H1 (cell line): ENCODE measurements at regions not wholly inside any gene's neighbourhood (a gene's known extent, or its start where the extent isn't known, plus 50 kb on each side); places are given as distances from the start of the nearest gene placed in this dataset.

ENCODE experiments used
- CTCF ChIA-PET: fragments of 300-600 bp; sonication (Branson Sonifier 250); formaldehyde crosslinking; loops from one replicate; lab custom pipeline; 2021; ENCODE audit not compliant: partially characterized antibody; lab: Charles Lee
- POLR2A ChIA-PET: fragments of 300-600 bp; sonication (Branson Sonifier 250); formaldehyde crosslinking; loops from one replicate; lab custom pipeline; 2021; ENCODE audit warnings: inconsistent platforms; ENCODE audit not compliant: partially characterized antibody; lab: Charles Lee
- DNase-seq, 2 experiments: peaks; one replicate each; pipeline versions ENCODE4 v3.0.0 to v3.0.0-alpha.2; 2010 to 2022; ENCODE audit warnings: low spot score in 2 of 2, low read depth in 1 of 2, mixed read lengths in 1 of 2
- FAIRE-seq: peaks from 2 replicates; lab custom pipeline; 2011; peaks lifted over from hg19 to GRCh38; lab: Jason Lieb, UNC
- H2AFZ ChIP-seq: 2 replicates; pipeline ENCODE4 v1.8.1; 2012; ENCODE audit warnings: low read length, inconsistent platforms
- H2AK5ac ChIP-seq: 2 replicates; pipeline ENCODE4 v1.6.1; 2013; ENCODE audit warnings: low read depth, low read length
- H2BK120ac ChIP-seq: replicated peaks from 2 replicates; pipeline ENCODE3; 2013; ENCODE audit warnings: low read depth, low read length, inconsistent platforms
- H2BK12ac ChIP-seq: 2 replicates; pipeline ENCODE4 v1.6.1; 2013; ENCODE audit warnings: low read depth, low read length
- H2BK15ac ChIP-seq: 2 replicates; pipeline ENCODE4 v1.6.1; 2013; ENCODE audit warnings: low read length
- H2BK20ac ChIP-seq: 2 replicates; pipeline ENCODE4 v1.6.1; 2013; ENCODE audit warnings: low read length
- H2BK5ac ChIP-seq: 2 replicates; pipeline ENCODE4 v1.6.1; 2013; ENCODE audit warnings: low read depth, low read length
- H3K14ac ChIP-seq: 2 replicates; pipeline ENCODE4 v1.6.1; 2013; ENCODE audit warnings: inconsistent platforms; ENCODE audit not compliant: insufficient read length
- H3K18ac ChIP-seq: 2 replicates; pipeline ENCODE4 v1.6.1; 2013; ENCODE audit warnings: low read length; ENCODE audit errors: extremely low read depth
- H3K23ac ChIP-seq: 2 replicates; pipeline ENCODE4 v1.6.1; 2013; ENCODE audit warnings: inconsistent platforms; ENCODE audit not compliant: insufficient read length
- H3K23me2 ChIP-seq: 2 replicates; pipeline ENCODE4 v1.6.1; 2013; ENCODE audit warnings: low read depth, low read length
- H3K27ac ChIP-seq: 2 replicates; pipeline ENCODE4 v1.6.1; 2011; ENCODE audit warnings: low read depth, low read length, inconsistent platforms
- H3K27me3 ChIP-seq, 4 experiments: replicated peaks in 1 of 4; 1 replicate in 1 of 4; 2 replicates in 3 of 4; pipeline versions ENCODE4 v1.6.1 to v1.8.1; 2011 to 2013; ENCODE audit warnings: low read length in 3 of 4, mild to moderate bottlenecking in 3 of 4, inconsistent platforms in 2 of 4, mixed read lengths in 2 of 4, moderate library complexity in 1 of 4; ENCODE audit not compliant: control insufficient read depth in 3 of 4, insufficient read depth in 3 of 4; ENCODE audit errors: extremely low read depth in 1 of 4
- H3K36me3 ChIP-seq, 4 experiments: 2 replicates each; pipeline versions ENCODE4 v1.6.1 to v1.8.1; 2011 to 2013; ENCODE audit warnings: mild to moderate bottlenecking in 4 of 4, low read length in 3 of 4, moderate library complexity in 2 of 4, control low read depth in 1 of 4, inconsistent platforms in 1 of 4; ENCODE audit not compliant: insufficient read depth in 4 of 4, control insufficient read depth in 2 of 4
- H3K4ac ChIP-seq: replicated peaks from 2 replicates; pipeline ENCODE3; 2013; ENCODE audit warnings: low read length, low read depth, mixed read lengths, inconsistent platforms; ENCODE audit not compliant: insufficient read length
- H3K4me1 ChIP-seq, 4 experiments: replicated peaks in 1 of 4; 1 replicate in 1 of 4; 2 replicates in 3 of 4; pipeline versions ENCODE4 v1.6.1 to v1.8.1; 2011 to 2013; ENCODE audit warnings: low read length in 3 of 4, inconsistent platforms in 2 of 4, mixed read lengths in 1 of 4; ENCODE audit not compliant: insufficient read depth in 4 of 4, control insufficient read depth in 3 of 4
- H3K4me2 ChIP-seq, 2 experiments: 2 replicates each; pipeline versions ENCODE4 v1.6.1 to v1.8.1; 2011 to 2013; ENCODE audit warnings: low read depth in 2 of 2, low read length in 2 of 2, control low read depth in 1 of 2, inconsistent platforms in 1 of 2, mild to moderate bottlenecking in 1 of 2; ENCODE audit not compliant: insufficient read depth in 1 of 2
- H3K4me3 ChIP-seq, 4 experiments: fragments of 200-600, 300-600 bp in 1 of 4; sonication (generic), shearing (Covaris generic), sonication (Bioruptor Twin) in 1 of 4; 2 replicates each; pipeline versions ENCODE4 v1.5.1 to v1.8.1; 2011 to 2016; ENCODE audit warnings: low read length in 4 of 4, low read depth in 3 of 4, control low read depth in 2 of 4, inconsistent platforms in 2 of 4, mild to moderate bottlenecking in 2 of 4, mixed read lengths in 1 of 4, moderate library complexity in 1 of 4; ENCODE audit not compliant: insufficient read depth in 2 of 4; ENCODE audit errors: extremely low read depth in 1 of 4
- H3K56ac ChIP-seq: replicated peaks from 2 replicates; pipeline ENCODE3; 2013; ENCODE audit warnings: low read depth, mild to moderate bottlenecking, mixed read lengths, low read length, inconsistent platforms; ENCODE audit not compliant: insufficient read length
- H3K79me1 ChIP-seq: 2 replicates; pipeline ENCODE4 v1.6.1; 2013; ENCODE audit warnings: low read depth, low read length, control low read depth
- H3K79me2 ChIP-seq, 2 experiments: 2 replicates each; pipeline versions ENCODE4 v1.6.1 to v1.8.1; 2012 to 2013; ENCODE audit warnings: low read length in 2 of 2, mild to moderate bottlenecking in 2 of 2, inconsistent platforms in 1 of 2; ENCODE audit not compliant: insufficient read depth in 2 of 2, control insufficient read depth in 1 of 2
- H3K9ac ChIP-seq, 4 experiments: replicated peaks in 1 of 4; 1 replicate in 1 of 4; 2 replicates in 3 of 4; pipeline versions ENCODE4 v1.6.1 to v1.8.1; 2011 to 2013; ENCODE audit warnings: low read depth in 3 of 4, low read length in 3 of 4, control low read depth in 2 of 4, mild to moderate bottlenecking in 2 of 4, moderate library complexity in 2 of 4, inconsistent platforms in 1 of 4; ENCODE audit errors: extremely low read depth in 1 of 4
- H3K9me3 ChIP-seq, 2 experiments: 2 replicates each; pipeline versions ENCODE4 v1.6.1 to v1.8.1; 2012 to 2013; ENCODE audit warnings: mild to moderate bottlenecking in 2 of 2, moderate library complexity in 2 of 2, control low read depth in 1 of 2, inconsistent platforms in 1 of 2, low read depth in 1 of 2, low read length in 1 of 2, mixed read lengths in 1 of 2; ENCODE audit not compliant: insufficient read depth in 2 of 2
- H4K20me1 ChIP-seq, 2 experiments: replicated peaks in 1 of 2; 2 replicates each; pipeline versions ENCODE3 to v1.8.1; 2011 to 2013; ENCODE audit warnings: inconsistent platforms in 2 of 2, low read length in 2 of 2, mild to moderate bottlenecking in 1 of 2; ENCODE audit not compliant: insufficient read depth in 2 of 2, control insufficient read depth in 1 of 2
- H4K5ac ChIP-seq: 2 replicates; pipeline ENCODE4 v1.6.1; 2013; ENCODE audit warnings: low read length, low read depth, mixed read lengths, inconsistent platforms; ENCODE audit not compliant: insufficient read length
- H4K8ac ChIP-seq: 2 replicates; pipeline ENCODE4 v1.8.0; 2013; ENCODE audit warnings: mild to moderate bottlenecking, moderate library complexity, low read length, inconsistent platforms; ENCODE audit not compliant: insufficient read depth; ENCODE audit errors: extremely low read depth
- H4K91ac ChIP-seq: replicated peaks from 2 replicates; pipeline ENCODE3; 2013; ENCODE audit warnings: low read length, mixed read lengths, inconsistent platforms; ENCODE audit not compliant: insufficient read length
- BACH1 ChIP-seq: IDR thresholded peaks from 2 replicates; pipeline ENCODE4 v1.6.1; 2012; ENCODE audit warnings: low read length, improper control_type of control experiment
- CEBPB ChIP-seq: IDR thresholded peaks from 2 replicates; pipeline ENCODE4 v1.6.1; 2012; ENCODE audit warnings: low read depth, low read length
- KDM4A ChIP-seq: IDR thresholded peaks from one replicate; pipeline ENCODE4 v1.7.1; 2012; ENCODE audit warnings: low read depth, mild to moderate bottlenecking, moderate library complexity, low read length, inconsistent platforms; ENCODE audit not compliant: severe bottlenecking
- MAX ChIP-seq: IDR thresholded peaks from 2 replicates; pipeline ENCODE4 v1.6.1; 2012; ENCODE audit warnings: inconsistent platforms
- NANOG ChIP-seq: IDR thresholded peaks from 2 replicates; pipeline ENCODE4 v1.6.1; 2011; ENCODE audit warnings: low read length, low read depth, mild to moderate bottlenecking, inconsistent platforms; ENCODE audit not compliant: insufficient read depth, poor library complexity, severe bottlenecking
- NRF1 ChIP-seq: IDR thresholded peaks from 2 replicates; pipeline ENCODE4 v1.6.1; 2011; ENCODE audit warnings: mild to moderate bottlenecking, low read depth, low read length, improper control_type of control experiment
- PHF8 ChIP-seq: fragments of 200-600 bp; sonication (generic); conservative IDR thresholded peaks from 2 replicates; pipeline ENCODE4 v1.7.1; 2012; ENCODE audit warnings: low read depth, mild to moderate bottlenecking, inconsistent platforms, low read length, moderate library complexity
- RFX5 ChIP-seq: IDR thresholded peaks from 2 replicates; pipeline ENCODE4 v1.6.1; 2011; ENCODE audit warnings: low read depth, low read length, improper control_type of control experiment, borderline replicate concordance
- SIX5 ChIP-seq: IDR thresholded peaks from 2 replicates; pipeline ENCODE4 v1.6.1; 2011; ENCODE audit warnings: mild to moderate bottlenecking, low read depth, low read length
- SP1 ChIP-seq: IDR thresholded peaks from 2 replicates; pipeline ENCODE4 v1.6.1; 2011; ENCODE audit warnings: low read depth, low read length
- TBP ChIP-seq: IDR thresholded peaks from 2 replicates; pipeline ENCODE4 v1.6.1; 2011; ENCODE audit warnings: low read depth, low read length, improper control_type of control experiment
- TCF12 ChIP-seq: IDR thresholded peaks from 2 replicates; pipeline ENCODE4 v1.6.1; 2011; ENCODE audit warnings: low read depth, mild to moderate bottlenecking, low read length
- USF2 ChIP-seq: IDR thresholded peaks from 2 replicates; pipeline ENCODE4 v1.6.1; 2011; ENCODE audit warnings: low read length, improper control_type of control experiment
- WGBS, 2 experiments: shearing (Covaris generic) in 1 of 2; methylation state at CpG; one replicate each; pipeline versions ENCODE4 v1.1.6 to v1.1.7; 2013 to 2015; ENCODE audit warnings: low lambda C conversion rate in 2 of 2, mixed read lengths in 2 of 2, inconsistent platforms in 1 of 2, low coverage in 1 of 2, missing lambda C conversion rate in 1 of 2; ENCODE audit not compliant: insufficient replicate concordance in 2 of 2, insufficient coverage in 1 of 2, insufficient read length in 1 of 2; ENCODE audit errors: extremely low coverage in 1 of 2, missing lambda C conversion rate in 1 of 2; 5-methylcytosine and 5-hydroxymethylcytosine counted together

- Histone ChIP-seq H4K8ac (no peak overlapping the region), H3K36me3 (no peaks in the 10 kb centered on the region), H4K5ac (no peak overlapping the region), H3K79me1 (no peaks in the 10 kb centered on the region), H3K4me2 (no peak overlapping the region), H3K9ac (no peak overlapping the region), H2AFZ (no peak overlapping the region), H3K18ac (no peak overlapping the region), H3K4me1 (no peaks in the 10 kb centered on the region), H4K20me1 (no peaks in the 10 kb centered on the region), H3K27ac (no peak overlapping the region), H2BK15ac (no peak overlapping the region), H3K9me3 (no peaks in the 10 kb centered on the region), H3K4me3 (no peak overlapping the region), H3K14ac (no peak overlapping the region), H2BK5ac (no peak overlapping the region), H3K23ac (no peak overlapping the region), H4K91ac (no peak overlapping the region), H3K27me3 (no peaks in the 10 kb centered on the region), H3K79me2 (no peaks in the 10 kb centered on the region), H3K56ac (no peak overlapping the region), H3K23me2 (no peaks in the 10 kb centered on the region), H2BK120ac (no peak overlapping the region), H3K4ac (no peak overlapping the region), H2BK20ac (no peak overlapping the region), H2AK5ac (no peak overlapping the region), H2BK12ac (no peak overlapping the region)
- TF ChIP-seq NANOG (no peak), MAX (no peak), SP1 (no peak), CEBPB (no peak), RFX5 (no peak), KDM4A (no peak), USF2 (no peak), NRF1 (no peak), BACH1 (no peak), TCF12 (no peak), PHF8 (no peak), TBP (no peak), SIX5 (no peak)
- ChIA-PET POLR2A (no interaction called here), CTCF (no interaction called here)
- DNase-seq = no peak
- 92% methylated on average over 1 of the region's 1 CpG; no CpG with 5 or more reads in 1 of the 2 experiments for WGBS, 2 experiments
- FAIRE-seq = no peak
Measured at GRCh38 chr2:107248932-107249331, 363.0 kb upstream of the ST6GAL2 start.
